HG03469 (cell line): ENCODE measurements at regions not wholly inside any gene's neighbourhood (a gene's known extent, or its start where the extent isn't known, plus 50 kb on each side); places are given as distances from the start of the nearest gene placed in this dataset.
"Not testable (repeated sequence)": the region's sequence is repeated elsewhere in the genome, so short reads cannot be mapped to it uniquely, and the experiment has no call there.

ENCODE experiments used
- ATAC-seq: cut with Tn5 transposase; IDR thresholded peaks from one replicate; pipeline ENCODE4 v1.9.1; 2021; ENCODE audit warnings: mild to moderate bottlenecking, moderate library complexity, moderate number of reproducible peaks; ENCODE audit not compliant: unreplicated experiment

DNA sequence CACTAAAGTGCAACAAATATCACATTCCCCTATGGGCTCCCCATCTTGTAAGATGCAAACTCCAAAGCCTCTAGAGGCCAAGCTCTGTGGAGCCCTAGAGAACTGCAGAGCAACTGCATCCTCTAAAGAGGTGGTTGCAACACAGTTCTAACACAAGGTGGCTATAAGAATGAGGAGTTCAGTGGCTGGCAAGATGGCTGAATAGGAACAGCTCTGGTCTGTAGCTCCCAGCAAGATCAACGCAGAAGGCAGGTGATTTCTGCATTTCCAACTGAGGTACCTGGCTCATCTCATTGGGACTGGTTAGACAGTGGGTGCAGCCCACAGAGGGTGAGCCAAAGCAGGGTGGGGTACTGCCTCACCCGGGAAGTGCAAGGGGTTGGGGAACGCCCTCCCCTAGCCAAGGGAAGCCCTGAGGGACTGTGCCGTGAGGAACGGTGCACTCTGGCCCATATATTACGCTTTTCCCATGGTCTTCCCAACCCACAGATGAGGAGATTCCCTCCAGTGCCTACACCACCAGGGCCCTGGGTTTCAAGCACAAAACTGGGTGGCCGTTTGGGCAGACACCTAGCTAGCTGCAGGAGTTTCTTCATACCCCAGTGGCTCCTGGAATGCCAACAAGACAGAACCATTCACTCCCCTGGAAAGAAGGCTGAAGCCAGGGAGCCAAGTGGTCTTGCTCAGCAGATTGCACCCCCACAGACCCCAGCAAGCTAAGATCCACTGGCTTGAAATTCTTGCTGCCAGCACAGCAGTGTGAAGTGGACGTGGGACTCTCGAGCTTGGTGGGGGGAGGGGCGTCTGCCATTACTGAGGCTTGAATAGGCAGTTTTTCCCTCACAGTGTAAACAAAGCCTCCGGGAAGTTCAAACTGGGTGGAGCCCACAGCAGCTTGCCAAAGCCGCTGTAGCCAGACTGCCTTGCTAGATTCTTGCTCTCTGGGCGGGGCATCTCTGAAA lies 188.6 kb upstream of the EGLN3 start:
- ATAC-seq = not testable (repeated sequence)

DNA sequence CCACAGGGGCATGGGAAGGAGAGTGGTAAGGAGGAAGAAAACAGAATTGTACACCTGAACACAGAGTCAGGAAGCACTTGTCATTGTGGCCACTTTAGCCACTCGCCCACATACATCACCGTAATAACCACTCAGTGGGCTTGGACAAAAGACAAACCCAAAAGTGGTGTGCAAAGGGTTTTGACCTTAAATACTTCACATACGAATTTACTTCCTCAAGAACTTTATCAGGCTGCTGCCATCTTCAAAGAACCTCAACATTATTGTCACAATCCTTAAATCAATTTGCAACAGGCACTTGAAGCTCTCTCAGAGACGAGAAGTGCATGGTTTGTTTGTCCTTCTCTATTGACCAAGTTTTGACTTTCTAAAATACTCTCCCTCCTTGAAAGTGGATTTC lies 187.3 kb upstream of the EGLN3 start:
- no peak for ATAC-seq

DNA sequence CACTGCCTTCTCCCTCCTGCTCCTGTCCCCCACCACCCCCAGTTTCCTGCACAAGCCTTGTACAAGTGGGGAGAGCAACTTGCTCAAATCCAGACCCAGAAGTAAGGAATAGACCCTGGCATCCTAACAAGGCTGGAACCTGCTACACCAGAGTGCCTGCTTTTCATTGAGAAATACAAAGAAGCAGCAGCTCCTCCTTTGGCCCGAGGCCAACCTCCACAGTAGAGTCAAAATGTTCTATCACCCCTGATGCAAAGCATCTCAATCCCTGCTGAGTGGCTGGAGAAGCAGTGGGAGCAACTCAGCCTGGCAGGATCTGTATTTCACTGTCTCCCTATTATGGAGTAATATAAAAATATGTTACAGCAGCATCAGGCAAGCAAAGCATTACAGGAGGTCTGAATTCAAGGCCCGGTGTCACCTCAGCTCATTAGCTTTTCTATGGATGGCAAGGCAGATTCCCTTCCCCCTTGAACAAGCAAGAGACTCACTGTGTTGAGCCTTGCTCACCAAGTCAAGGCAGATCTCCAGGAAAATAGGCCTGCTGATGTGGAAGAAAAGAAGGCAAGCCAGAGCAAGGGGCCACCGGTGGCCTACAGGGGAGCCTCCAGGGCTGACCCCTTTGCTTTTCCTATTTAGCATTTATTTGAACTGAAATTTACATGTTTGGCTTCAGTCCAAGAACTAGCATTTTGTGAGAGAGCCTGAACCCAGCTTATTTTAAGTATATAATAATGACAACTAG lies 186.3 kb upstream of the EGLN3 start:
- no peak for ATAC-seq

DNA sequence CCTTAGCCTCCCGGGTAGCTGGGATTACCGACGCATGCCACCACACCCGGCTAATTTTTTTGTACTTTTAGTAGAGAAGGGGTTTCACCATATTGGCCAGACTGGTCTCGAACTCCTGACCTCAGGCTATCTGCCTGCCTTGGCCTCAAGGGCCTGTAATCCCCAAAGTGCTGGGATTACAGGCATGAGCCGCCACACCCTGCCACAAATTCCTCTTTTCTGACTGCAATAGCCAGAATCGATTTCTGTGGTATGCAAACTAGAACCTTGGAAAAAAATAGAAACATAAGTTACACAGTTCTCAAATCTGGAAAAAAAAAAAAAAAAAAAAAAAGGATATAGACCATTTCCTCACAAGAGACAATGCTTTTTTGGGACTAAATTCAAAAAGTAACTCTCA lies 184.6 kb upstream of the EGLN3 start:
- ATAC-seq = no peak

DNA sequence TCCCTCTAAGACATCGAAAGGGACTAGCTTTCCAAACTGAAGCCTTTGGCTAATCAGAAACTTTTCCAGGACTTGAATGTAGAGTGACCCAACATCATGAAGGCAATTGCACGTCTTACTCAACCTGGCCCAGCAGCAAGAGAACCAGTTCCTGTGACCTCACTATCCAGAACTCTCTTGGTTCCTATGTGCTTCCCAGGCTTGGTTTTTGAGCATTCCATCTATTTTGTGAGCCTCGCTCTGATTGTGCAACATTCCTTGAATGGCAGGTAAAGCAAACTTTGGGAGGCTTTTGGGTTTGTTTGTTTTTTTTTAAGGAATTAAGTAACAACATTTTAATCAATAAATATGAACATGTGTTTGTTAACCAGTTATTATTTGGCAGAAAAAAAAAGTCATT lies 183.6 kb upstream of the EGLN3 start:
- ATAC-seq = no peak

DNA sequence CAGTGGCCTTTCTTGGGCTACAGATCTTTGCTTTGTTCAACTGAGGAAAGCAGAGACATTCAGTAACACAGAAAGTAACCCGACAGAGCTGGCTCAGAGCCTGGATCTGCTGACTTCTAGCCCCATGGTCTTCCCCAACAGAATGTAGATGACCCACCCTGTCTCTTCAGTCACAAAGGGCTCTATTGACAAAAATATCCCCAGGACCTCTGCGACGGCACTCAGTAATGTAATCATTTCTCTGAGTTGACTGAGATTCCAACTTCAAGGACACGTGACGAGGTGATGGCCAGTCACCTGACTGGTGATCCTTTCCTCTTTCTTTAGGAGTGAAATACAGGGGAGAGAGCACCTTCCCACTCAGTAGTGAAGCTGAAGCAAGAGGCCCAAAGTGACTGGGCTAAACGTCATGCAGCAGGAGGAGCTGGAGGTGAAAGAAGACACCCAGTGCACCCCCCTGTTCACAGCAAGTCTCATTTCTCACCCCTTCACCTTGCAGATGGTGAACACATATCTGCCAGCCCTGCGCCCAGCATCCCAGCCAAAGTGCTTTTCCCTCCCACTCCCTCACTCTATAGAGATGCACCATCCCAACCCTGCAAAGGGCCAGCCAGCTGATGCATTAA lies 179.2 kb upstream of the EGLN3 start:
- no peak for ATAC-seq

DNA sequence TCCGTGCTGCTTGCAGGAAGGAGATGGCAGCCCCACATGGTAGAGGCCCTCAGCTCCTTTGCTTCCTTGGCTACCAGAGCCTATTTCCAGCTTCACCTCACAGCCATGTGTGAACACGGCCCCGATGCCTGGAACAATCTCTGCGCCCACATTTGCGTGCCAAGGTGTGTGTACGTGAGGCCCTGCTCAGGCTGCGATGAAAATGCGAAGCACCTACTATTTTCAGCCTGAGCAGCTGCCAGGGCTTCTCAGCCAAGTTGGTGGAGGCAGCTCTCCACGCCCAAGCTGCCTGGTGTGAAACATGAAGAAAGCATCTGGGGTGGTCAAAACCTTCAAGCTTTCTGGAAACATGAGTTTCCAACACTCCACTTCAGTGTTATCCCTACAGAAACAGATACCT lies 177.8 kb upstream of the EGLN3 start:
- ATAC-seq = no peak

DNA sequence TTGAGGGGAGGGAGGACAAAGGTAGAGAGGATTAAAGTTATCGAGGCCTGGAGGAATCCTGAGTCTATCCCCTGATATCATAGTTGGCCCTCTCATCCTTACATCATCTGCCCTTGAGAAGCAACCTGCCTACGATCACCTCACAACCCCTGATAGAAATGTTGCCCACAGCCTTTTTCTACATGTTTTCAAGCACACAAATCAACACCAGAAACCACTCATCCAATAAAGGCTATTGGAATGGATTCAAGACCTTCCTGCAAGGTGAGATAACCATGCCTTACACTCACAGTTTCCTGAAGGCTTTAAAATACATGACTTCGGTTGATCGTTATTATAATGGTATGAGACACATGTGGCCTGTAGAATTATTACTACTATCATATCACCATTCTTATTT lies 175.7 kb upstream of the EGLN3 start:
- ATAC-seq = no peak

DNA sequence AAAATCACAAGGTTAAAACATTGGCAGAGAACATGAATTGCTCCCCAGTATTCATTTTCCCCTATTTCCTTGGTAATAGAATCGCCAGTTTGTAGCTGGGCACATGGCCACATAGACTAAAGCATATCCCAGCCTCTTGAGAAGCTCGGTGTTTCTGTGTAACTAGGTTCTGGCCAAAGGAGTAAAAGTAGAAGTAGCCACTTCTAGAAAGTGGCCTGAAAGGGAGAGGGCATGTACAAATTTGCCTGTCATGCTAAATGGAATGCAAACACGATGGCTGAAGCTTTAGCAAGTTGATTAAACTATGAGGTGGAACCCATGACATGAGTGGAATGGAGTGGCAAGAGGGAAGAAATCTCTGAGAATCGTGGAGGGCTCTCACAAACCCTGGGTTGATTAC lies 173.7 kb upstream of the EGLN3 start:
- ATAC-seq = no peak

DNA sequence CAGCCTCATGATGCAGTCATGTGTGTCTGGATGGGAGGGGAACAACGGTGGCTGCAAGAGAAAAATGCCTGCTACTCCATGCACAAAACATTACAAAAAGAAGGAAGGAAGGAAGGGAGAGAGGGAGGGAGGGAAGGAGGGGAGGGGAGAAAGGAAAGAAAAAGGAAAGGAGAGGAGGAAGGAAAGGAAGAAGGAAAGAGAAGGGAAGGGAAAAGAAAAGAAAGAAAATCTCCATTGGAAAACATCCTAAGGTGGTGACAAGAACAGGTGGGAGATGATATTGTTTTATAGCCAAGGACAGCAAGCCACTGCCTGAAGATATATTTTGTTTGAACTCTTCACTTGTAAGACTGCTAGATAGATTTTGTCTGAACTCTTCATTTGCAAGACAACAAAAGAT lies 171.8 kb upstream of the EGLN3 start:
- ATAC-seq = no peak

DNA sequence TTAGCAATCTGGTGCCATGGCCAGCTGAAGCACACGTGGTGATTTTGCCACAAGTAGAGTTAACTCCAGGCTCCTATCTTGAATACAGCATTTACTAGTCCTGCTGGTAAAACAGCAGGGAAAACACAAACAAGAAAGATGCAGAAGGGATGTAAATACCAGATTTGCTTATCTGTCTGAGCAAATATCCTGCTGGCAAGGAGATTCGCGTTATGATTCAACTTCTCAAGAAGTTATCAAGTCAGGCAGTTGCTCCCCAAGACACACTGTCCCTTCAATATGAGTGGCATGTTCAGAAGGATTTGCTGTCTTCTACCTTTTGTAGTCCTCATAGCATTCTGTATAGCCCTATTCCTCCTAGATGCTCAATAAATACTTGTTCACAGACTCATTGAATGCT lies 171.2 kb upstream of the EGLN3 start:
- ATAC-seq = no peak

DNA sequence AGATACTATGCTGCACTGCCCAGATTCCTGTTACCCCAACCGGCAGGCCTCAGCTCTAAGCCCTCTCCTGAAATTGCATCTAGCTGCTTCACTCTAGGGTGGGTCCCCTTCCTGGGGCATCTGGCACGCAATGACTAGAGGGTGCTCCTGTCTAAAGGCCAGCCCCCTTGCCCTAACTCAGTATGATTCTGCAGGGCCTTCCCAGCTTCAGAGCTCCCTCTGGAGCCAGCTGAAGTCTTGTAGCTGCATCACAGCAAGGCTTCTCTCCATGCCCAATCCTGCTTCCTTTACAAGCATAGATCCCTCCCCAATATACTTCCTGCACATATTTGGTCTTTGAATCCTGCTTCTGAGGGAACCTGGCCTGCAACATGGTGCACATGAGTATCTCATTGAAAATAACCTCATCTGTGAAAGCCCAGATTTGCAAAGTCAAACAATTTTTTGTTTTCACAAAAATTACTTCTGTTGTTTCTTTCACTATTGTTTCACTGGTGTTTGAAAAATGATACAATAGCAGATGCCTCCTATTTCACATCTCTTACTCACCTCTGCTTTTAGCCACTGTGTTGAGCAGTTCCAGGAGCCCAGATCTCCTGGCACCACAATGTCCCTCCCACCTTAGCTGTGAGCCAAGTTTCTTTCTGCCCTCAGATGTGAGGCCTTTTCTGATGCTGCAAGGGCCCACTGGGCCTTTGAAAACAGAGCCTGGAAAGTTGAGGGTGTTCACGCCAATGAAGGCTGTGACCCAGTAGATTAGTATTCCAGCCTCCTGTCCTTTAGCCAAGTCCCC lies 169.5 kb upstream of the EGLN3 start:
- no peak for ATAC-seq

DNA sequence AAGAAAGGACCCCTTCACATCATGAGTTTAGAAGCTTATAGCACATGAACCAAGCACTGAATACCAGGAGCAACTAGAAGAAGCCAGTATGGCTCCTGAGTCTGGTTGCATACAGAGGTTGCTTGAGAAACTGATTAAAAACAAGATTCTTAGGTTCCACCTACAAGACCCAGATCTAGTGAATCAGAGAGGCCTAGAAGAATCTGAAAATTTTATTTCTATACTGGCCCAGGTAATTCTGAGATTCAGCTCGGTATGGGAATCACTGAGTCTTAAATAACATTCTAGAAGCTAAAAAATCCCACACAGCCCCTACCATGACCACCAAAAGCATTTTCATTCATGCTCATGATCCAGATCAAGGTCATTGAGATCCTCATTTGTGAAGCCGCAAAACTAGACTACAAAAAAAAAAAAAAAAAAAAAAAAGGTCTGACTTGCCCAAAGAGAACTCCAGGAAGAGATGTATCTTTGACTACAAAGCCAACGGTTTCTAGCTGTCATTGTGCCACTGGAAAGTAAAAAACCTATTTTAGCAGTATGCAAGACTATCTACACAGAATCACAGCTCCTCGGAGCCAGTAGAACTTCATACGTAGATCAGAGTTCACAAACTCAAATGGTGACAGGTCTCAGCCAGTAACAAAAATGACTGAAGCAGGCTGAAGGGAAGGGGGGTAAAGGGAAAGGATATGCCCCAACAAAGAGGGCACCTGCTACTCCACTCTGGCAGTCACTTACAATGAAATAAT lies 168.4 kb upstream of the EGLN3 start:
- no peak for ATAC-seq

DNA sequence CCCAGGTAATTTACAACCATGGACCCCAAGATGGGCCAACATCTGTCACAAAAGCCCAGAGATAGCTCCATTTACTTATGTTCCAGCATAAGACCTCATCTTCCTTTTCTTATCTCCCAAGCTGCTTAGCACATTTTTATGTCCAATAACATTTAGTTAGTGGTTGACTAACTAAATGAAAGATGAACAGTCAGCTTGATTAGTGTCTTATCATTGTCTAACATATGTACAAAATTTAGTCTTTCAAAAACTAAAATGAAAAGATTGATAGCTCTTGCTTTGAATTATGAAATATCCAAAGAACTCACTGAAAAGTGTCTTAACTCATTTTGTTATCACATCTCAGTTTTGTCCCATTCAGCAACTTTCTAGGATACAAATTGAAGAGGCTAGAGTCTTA lies 163.1 kb upstream of the EGLN3 start:
- no peak for ATAC-seq

DNA sequence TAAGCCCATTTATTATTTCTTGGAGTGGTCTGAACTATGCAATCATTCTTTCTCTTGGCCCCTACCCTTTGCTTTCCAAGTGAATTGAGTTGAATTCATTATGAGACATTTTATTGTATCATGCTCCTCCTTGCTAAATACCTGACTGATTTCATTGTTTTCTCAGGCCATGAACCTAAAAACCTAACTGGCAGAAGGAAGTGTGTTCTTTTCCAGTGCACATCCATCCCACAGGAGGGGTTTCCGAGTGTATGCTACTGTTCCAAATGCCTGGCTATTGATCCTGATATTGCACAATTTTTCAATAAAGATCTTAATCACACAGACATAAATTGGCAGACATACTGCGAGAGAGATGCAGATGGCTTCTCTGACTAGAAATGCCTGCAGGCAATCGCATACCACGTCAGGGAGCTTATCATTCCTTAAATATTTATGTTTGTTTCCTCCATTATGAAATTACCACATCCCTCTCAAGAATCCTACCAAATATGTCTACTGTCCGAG lies 162.2 kb upstream of the EGLN3 start:
- no peak for ATAC-seq

DNA sequence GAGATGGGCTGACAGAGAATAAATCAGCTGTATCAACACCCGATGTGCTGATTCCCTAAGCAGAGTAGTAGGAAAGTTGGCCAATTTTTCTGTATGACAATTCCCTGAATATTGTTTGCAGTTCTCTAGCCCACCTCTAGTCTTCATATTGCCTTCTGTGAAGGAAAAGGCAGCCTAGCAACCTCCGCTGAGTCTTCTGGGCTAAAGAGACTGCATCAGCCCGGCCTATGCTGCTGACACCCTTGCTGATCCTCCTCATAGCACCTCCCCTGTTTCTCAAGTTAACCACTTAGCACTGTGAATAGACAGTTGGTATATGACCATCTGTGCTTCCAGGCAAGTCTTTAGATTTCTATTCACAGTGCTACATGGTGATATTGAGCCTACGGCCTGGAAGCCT lies 161.1 kb upstream of the EGLN3 start:
- no peak for ATAC-seq

DNA sequence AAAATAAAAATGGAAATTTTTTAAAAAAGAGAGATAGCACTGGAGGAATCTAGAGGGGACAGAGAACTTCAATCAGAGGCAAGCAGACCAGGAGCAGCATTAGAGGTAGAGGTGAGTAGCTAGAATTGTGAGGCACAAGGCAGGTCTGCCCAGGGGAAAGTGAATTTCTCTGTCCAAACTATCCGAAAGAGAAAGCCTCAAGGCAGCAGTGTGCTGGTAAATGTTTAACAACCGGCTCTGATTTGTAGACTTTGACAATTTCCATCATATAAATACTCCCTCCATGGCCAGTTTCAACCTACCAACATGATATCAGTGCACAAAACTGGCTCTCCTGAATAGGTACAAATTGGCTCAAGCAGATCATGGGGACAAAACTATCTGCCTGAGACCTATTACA lies 160.6 kb upstream of the EGLN3 start:
- no peak for ATAC-seq

DNA sequence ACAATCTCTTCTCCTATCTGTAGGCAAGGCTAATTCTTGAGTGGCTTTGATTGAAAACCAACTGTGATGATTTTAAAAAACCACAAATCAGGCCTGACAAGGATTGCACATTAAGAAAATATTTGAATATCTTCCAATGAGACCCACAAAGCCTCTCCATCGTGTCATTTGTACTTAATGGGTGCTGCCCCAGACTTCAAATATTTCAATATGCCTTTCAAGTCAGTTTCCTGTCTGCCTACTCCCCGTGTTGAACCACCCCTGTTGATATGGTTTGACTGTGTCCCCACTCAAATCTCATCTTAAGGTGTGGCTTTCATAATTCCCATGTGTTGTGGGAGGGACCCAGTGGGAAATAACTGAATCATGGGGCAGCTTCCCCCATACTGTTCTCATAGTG lies 159.7 kb upstream of the EGLN3 start:
- ATAC-seq = no peak

DNA sequence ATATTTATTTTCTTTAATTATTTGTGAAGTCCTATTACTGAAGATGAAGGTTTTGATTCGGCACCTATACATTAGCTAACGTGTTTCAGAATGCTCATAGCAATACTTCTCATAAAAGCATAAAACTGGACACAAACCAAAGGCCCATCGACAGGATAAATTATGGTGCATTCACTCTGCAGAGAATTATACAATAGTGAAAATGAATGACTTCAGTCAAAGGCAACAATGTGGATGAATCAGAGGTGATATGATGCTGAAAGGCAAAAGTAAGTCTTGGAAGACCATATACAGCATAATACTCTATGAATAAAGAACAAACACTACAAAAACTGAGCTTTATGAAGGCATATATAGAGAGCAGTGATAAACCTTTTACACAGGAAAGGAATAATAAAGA lies 156.6 kb upstream of the EGLN3 start:
- no peak for ATAC-seq

DNA sequence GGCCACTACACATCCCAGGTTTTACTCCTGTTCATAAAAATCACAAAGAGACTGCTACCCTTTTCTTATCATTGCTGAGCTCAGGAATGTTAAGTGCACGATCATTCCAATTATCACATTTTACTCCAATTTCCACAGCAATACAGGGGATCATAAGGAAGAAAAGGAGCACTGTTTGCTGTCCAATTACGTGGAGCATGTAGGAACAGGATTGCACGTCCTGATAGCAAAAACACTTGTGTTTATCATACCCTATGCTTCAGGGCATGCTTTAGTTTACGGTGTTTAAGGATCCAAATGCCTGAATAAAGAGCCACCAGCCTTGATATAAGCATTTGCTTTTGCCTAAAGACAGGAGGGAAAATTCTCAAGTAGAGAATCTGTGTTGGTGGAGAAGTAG lies 155.4 kb upstream of the EGLN3 start:
- ATAC-seq = no peak
